ENCODE measurements at regions not wholly inside any gene's neighbourhood (a gene's known extent, or its start where the extent isn't known, plus 50 kb on each side); places are given as distances from the start of the nearest gene placed in this dataset.

DNA sequence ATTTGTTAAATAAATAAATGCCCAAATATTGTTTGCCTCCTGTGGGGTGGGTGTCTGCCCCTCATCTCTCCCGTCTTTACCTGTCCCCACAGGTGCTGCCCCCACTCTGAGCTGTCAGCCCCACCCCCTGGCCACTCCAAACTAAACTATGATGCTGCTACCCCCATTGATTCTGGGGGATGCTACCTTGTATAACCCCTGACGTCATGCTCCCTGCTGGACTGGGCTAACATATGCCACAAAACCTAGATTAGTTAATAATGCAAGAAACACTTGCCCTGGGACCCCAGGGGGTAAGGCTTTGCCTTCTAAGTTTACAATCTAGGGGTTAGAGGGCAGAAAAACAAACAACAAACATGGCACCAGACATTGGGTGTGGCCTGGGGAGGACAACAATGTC is 58.6 kb downstream of the MSX1 start:
- TF ChIP-seq, protein P1, sequence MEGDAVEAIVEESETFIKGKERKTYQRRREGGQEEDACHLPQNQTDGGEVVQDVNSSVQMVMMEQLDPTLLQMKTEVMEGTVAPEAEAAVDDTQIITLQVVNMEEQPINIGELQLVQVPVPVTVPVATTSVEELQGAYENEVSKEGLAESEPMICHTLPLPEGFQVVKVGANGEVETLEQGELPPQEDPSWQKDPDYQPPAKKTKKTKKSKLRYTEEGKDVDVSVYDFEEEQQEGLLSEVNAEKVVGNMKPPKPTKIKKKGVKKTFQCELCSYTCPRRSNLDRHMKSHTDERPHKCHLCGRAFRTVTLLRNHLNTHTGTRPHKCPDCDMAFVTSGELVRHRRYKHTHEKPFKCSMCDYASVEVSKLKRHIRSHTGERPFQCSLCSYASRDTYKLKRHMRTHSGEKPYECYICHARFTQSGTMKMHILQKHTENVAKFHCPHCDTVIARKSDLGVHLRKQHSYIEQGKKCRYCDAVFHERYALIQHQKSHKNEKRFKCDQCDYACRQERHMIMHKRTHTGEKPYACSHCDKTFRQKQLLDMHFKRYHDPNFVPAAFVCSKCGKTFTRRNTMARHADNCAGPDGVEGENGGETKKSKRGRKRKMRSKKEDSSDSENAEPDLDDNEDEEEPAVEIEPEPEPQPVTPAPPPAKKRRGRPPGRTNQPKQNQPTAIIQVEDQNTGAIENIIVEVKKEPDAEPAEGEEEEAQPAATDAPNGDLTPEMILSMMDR (IDR thresholded peaks at IDR 0.05; ENCODE audit: low read depth, low read length) = no peak
- no peak for TF ChIP-seq EZH2phosphoT487 (IDR thresholded peaks at IDR 0.05; ENCODE audit: low read depth)

Data from OCI-LY3 (cell line).